Activated B cell treated with CpG ODN at 0.5 μM for 24 hours (primary cell): ENCODE measurements at regions not wholly inside any gene's neighbourhood (a gene's known extent, or its start where the extent isn't known, plus 50 kb on each side); places are given as distances from the start of the nearest gene placed in this dataset.

Experiments
- ATAC-seq: fragments of 200-7000 bp; cut with Tn5 transposase; one replicate; pipeline ENCODE4 v1.10.0; 2021; ENCODE audit warnings: low read depth, mild to moderate bottlenecking, moderate library complexity
- CTCF ChIA-PET: fragments of 350-600 bp; sonication (Branson Sonifier 250); formaldehyde crosslinking; loops from one replicate; lab custom pipeline; 2021; ENCODE audit warnings: antibody characterized with exemption; lab: Charles Lee
- POLR2A ChIA-PET: fragments of 350-600 bp; sonication (Branson Sonifier 250); formaldehyde crosslinking; loops from one replicate; lab custom pipeline; 2021; ENCODE audit warnings: antibody characterized with exemption; lab: Charles Lee
- DNase-seq: peaks from one replicate; pipeline ENCODE4 v3.0.0; 2022
- H3K27ac Mint-ChIP-seq: one replicate; pipeline ENCODE4 v1.8.0; 2020; ENCODE audit warnings: mixed read lengths
- H3K27me3 Mint-ChIP-seq: one replicate; pipeline ENCODE4 v1.8.0; 2021; ENCODE audit warnings: mixed read lengths
- H3K36me3 Mint-ChIP-seq: one replicate; pipeline ENCODE4 v1.8.0; 2021; ENCODE audit warnings: low read depth, mixed read lengths
- H3K4me1 Mint-ChIP-seq: one replicate; pipeline ENCODE4 v1.8.0; 2021; ENCODE audit warnings: mixed read lengths
- H3K4me3 Mint-ChIP-seq: one replicate; pipeline ENCODE4 v1.8.0; 2020; ENCODE audit warnings: mild to moderate bottlenecking, mixed read lengths
- H3K9me3 Mint-ChIP-seq: one replicate; pipeline ENCODE4 v1.8.0; 2020; ENCODE audit warnings: mixed read lengths
- CTCF ChIP-seq: fragments of 200-600 bp; IDR thresholded peaks from one replicate; pipeline ENCODE4 v1.8.0; 2022; ENCODE audit warnings: antibody characterized with exemption, mild to moderate bottlenecking
- intact Hi-C: fragments of 100-400 bp; cut with micrococcal nuclease; formaldehyde crosslinking; loops from one replicate; pipeline ENCODE4 v1.15.1; 2024

GRCh38 chr10:131590567-131590966 is 279.0 kb upstream of the TCERG1L start:
- intact Hi-C loops, result no loop called here
- H3K36me3 Mint-ChIP-seq, result no peaks in the 10 kb centered on the region
- no peak overlapping the region for H3K27ac Mint-ChIP-seq
- no peak overlapping the region for H3K4me3 Mint-ChIP-seq
- CTCF ChIA-PET, result no interaction called here
- peaks cover 2% of the 10 kb centered on the region for H3K9me3 Mint-ChIP-seq
- DNase-seq, result no peak
- no peaks in the 10 kb centered on the region for H3K4me1 Mint-ChIP-seq
- POLR2A ChIA-PET, result no interaction called here
- no peak for ATAC-seq
- no peaks in the 10 kb centered on the region for H3K27me3 Mint-ChIP-seq
- no peak for TF ChIP-seq CTCF

GRCh38 chr10:131591936-131592335 is 280.4 kb upstream of the TCERG1L start:
- POLR2A ChIA-PET, result no interaction called here
- H3K36me3 Mint-ChIP-seq, result no peaks in the 10 kb centered on the region
- TF ChIP-seq CTCF, result no peak
- no peak for ATAC-seq
- intact Hi-C loops, result no loop called here
- no peak overlapping the region for H3K27ac Mint-ChIP-seq
- H3K9me3 Mint-ChIP-seq, result no peaks in the 10 kb centered on the region
- DNase-seq, result no peak
- no peak overlapping the region for H3K4me3 Mint-ChIP-seq
- H3K4me1 Mint-ChIP-seq, result no peaks in the 10 kb centered on the region
- H3K27me3 Mint-ChIP-seq, result no peaks in the 10 kb centered on the region
- CTCF ChIA-PET, result no interaction called here

GRCh38 chr10:131609176-131609575 is 291.6 kb upstream of the PPP2R2D start:
- no peak for DNase-seq
- no peak for ATAC-seq
- no peaks in the 10 kb centered on the region for H3K4me1 Mint-ChIP-seq
- ChIA-PET POLR2A (no interaction called here), CTCF (no interaction called here)
- intact Hi-C loops, result no loop called here
- H3K4me3 Mint-ChIP-seq, result no peak overlapping the region
- H3K27ac Mint-ChIP-seq, result no peak overlapping the region
- no peaks in the 10 kb centered on the region for H3K27me3 Mint-ChIP-seq
- TF ChIP-seq CTCF, result no peak
- H3K9me3 Mint-ChIP-seq, result peaks cover 15% of the 10 kb centered on the region
- no peaks in the 10 kb centered on the region for H3K36me3 Mint-ChIP-seq

GRCh38 chr10:131615150-131615549 is 285.7 kb upstream of the PPP2R2D start:
- DNase-seq (no peak), ATAC-seq (no peak)
- ChIA-PET POLR2A (no interaction called here), CTCF (no interaction called here)
- Mint-ChIP-seq H3K4me1 (no peaks in the 10 kb centered on the region), H3K4me3 (no peak overlapping the region), H3K27ac (no peak overlapping the region), H3K36me3 (no peaks in the 10 kb centered on the region), H3K9me3 (no peaks in the 10 kb centered on the region), H3K27me3 (peaks cover 2% of the 10 kb centered on the region)
- intact Hi-C loops, result no loop called here
- no peak for TF ChIP-seq CTCF

- intact Hi-C loops, result no loop called here
- H3K36me3 Mint-ChIP-seq, result no peaks in the 10 kb centered on the region
Measured at GRCh38 chr10:131616040-131616439, 284.8 kb upstream of the PPP2R2D start.

More at GRCh38 chr10:131616040-131616439, 284.8 kb upstream of the PPP2R2D start:
- DNase-seq (no peak), ATAC-seq (no peak)
- Mint-ChIP-seq H3K9me3 (no peaks in the 10 kb centered on the region), H3K27ac (no peak overlapping the region), H3K4me3 (no peak overlapping the region), H3K27me3 (peaks cover 2% of the 10 kb centered on the region), H3K4me1 (no peaks in the 10 kb centered on the region)
- no peak for TF ChIP-seq CTCF
- ChIA-PET POLR2A (no interaction called here), CTCF (no interaction called here)
